Thoracic aorta (tissue), 2 donors: ENCODE measurements at regions not wholly inside any gene's neighbourhood (a gene's known extent, or its start where the extent isn't known, plus 50 kb on each side); places are given as distances from the start of the nearest gene placed in this dataset.

Experiments used
- ATAC-seq: fragments of 150-250 bp; one replicate; pipeline ENCODE4 v1.8.0; 2017; ENCODE audit warnings: low read depth; ENCODE audit not compliant: insufficient number of reproducible peaks, low FRiP score
- DNase-seq: peaks from one replicate; pipeline ENCODE4 v3.0.0-alpha.2; 2020; ENCODE audit warnings: low spot score
- H3K27ac ChIP-seq, 2 donors: fragments of 200-600 bp; sonication (generic); 1 replicate in 1 of 2; 2 replicates in 1 of 2; pipeline ENCODE4 v1.5.1; 2016; ENCODE audit warnings: mild to moderate bottlenecking in 2 of 2, moderate library complexity in 2 of 2
- H3K27me3 ChIP-seq: fragments of 200-600 bp; sonication (generic); replicated peaks from 2 replicates; pipeline ENCODE4 v1.6.0; 2016; ENCODE audit warnings: mild to moderate bottlenecking; ENCODE audit not compliant: insufficient read depth
- H3K36me3 ChIP-seq: fragments of 200-600 bp; sonication (generic); one replicate; pipeline ENCODE4 v1.5.1; 2016
- H3K4me1 ChIP-seq, 2 donors: fragments of 200-600 bp; sonication (generic); 1 replicate in 1 of 2; 2 replicates in 1 of 2; pipeline versions ENCODE4 v1.5.1 to v1.6.0; 2016; ENCODE audit warnings: low read depth in 2 of 2, mild to moderate bottlenecking in 1 of 2; ENCODE audit not compliant: control insufficient read depth in 1 of 2
- H3K4me3 ChIP-seq: fragments of 200-600 bp; sonication (generic); 2 replicates; pipeline ENCODE4 v1.5.1; 2016; ENCODE audit warnings: mild to moderate bottlenecking
- H3K9me3 ChIP-seq: fragments of 200-600 bp; sonication (generic); 2 replicates; pipeline ENCODE4 v1.5.1; 2016
- TF ChIP-seq, protein P1 (sequence below): fragments of 200-600 bp; sonication (generic); IDR thresholded peaks from one replicate; pipeline ENCODE4 v1.5.1; 2019; ENCODE audit warnings: antibody characterized with exemption

DNA sequence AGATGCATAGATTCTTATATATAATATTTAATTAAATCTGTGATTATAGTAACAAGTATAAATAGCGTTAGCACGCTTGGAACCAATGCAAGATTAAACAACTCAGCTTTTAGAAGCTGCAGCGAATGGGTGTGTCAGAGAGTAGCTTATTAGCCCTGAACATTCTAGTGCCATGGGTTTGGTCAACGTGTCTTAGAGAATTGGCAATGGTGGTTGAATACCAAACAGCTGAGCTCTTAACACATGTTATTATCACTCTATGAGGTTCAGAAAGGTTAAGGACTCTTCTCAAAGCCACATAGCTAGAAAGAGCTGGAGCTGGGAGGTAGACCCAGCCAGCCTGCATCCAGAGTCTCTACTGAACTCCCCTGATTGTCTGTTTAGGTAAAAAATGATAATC lies 284.2 kb upstream of the CHD6 start:
- H3K27ac ChIP-seq = no peak overlapping the region
- H3K4me1 ChIP-seq = no peaks in the 10 kb centered on the region
- no peak overlapping the region for H3K4me3 ChIP-seq
- H3K36me3 ChIP-seq = no peaks in the 10 kb centered on the region
- TF ChIP-seq, protein P1, sequence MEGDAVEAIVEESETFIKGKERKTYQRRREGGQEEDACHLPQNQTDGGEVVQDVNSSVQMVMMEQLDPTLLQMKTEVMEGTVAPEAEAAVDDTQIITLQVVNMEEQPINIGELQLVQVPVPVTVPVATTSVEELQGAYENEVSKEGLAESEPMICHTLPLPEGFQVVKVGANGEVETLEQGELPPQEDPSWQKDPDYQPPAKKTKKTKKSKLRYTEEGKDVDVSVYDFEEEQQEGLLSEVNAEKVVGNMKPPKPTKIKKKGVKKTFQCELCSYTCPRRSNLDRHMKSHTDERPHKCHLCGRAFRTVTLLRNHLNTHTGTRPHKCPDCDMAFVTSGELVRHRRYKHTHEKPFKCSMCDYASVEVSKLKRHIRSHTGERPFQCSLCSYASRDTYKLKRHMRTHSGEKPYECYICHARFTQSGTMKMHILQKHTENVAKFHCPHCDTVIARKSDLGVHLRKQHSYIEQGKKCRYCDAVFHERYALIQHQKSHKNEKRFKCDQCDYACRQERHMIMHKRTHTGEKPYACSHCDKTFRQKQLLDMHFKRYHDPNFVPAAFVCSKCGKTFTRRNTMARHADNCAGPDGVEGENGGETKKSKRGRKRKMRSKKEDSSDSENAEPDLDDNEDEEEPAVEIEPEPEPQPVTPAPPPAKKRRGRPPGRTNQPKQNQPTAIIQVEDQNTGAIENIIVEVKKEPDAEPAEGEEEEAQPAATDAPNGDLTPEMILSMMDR = no peak
- H3K9me3 ChIP-seq = no peaks in the 10 kb centered on the region
- H3K27me3 ChIP-seq = no peaks in the 10 kb centered on the region
- DNase-seq (no peak), ATAC-seq (no peak)

DNA sequence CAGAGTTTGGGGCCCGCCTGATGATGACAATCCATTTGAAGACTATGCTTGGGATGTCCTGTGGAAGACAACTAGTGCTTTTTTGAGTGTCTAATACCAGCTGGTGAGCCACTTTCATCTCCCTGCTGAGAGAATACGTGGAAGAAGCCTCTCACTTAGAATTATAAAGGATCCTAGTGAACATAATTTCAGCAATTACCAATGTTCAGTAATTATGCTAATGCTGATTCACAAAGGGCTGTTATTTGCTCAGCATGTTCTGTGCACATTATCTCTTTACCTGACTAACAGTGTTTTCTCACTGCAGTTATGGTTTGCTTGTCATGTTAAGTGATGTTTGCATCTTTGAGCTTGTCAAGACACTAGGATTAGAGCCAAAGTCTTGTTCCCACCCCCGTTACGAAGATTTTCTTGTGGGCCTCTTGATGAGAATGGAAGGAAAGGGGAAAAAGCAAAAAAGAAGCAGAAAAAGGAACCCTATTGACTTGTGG lies 282.1 kb upstream of the CHD6 start:
- no peak overlapping the region for H3K4me3 ChIP-seq
- TF ChIP-seq, protein P1 = no peak
- no peaks in the 10 kb centered on the region for H3K27me3 ChIP-seq
- no peaks in the 10 kb centered on the region for H3K9me3 ChIP-seq
- H3K4me1 ChIP-seq = no peaks in the 10 kb centered on the region
- H3K27ac ChIP-seq = no peak overlapping the region
- no peak for ATAC-seq
- no peak for DNase-seq
- no peaks in the 10 kb centered on the region for H3K36me3 ChIP-seq

DNA sequence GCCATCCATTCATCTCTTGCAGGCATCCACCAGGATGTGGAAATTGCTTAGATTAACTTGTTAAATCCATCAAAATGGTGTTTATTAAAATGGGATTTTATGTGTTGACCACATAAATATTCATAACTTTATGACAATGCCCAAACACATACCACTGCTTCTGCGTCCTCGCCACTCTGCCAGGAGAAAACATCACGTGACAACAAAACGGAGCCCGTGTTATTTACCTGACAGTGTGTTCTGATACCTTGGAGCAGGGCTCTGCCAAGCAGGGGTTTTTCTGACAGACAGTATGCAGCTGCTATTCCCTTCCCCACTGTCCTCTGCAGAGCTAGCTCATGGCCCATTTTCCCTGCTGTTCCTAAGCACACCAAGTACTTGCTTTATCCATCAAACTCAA lies 279.5 kb upstream of the CHD6 start:
- no peaks in the 10 kb centered on the region for H3K9me3 ChIP-seq
- ATAC-seq (no peak), DNase-seq (no peak)
- TF ChIP-seq, protein P1 = no peak
- no peak overlapping the region for H3K4me3 ChIP-seq
- no peak overlapping the region for H3K27ac ChIP-seq
- H3K27me3 ChIP-seq = no peaks in the 10 kb centered on the region
- no peaks in the 10 kb centered on the region for H3K36me3 ChIP-seq
- H3K4me1 ChIP-seq = no peaks in the 10 kb centered on the region

DNA sequence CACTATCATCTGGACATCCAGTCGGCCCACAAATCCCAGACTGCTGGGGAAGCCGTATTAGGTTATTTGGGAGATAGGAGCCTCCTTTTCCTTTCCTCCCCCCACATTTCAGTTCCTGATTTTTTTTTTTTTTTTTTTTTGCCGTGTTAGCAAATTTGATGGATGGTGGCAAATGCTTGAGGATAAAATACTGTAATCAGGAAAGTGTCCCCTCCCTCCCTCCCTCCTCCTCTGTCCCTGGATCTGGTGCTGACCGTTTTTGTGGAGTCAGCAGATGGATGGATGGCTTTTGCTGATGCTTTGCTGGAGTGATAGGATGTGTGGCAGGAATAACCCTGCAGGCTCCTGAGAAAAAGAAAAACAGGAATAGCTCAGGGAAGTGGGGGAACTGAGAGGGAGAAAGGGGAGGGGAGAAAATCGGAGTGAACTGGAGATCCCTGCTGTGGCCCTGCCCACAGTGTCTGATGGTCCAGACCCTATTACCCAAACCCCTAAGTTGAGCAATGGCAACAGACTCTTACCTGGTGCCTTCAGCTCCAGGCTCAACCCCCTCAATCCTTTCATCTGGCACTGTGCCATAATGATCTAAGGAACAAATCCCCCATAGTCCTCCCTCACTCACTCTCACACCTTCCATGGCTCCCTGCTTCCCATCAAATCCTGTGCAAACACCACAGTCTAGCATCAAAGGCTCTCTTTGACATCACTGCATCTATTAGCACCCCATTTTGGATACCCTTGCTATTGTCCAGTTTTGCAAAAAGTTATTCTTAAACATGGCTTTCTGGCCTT lies 277.3 kb upstream of the CHD6 start:
- Histone ChIP-seq H3K27me3 (no peaks in the 10 kb centered on the region), H3K36me3 (no peaks in the 10 kb centered on the region), H3K9me3 (no peaks in the 10 kb centered on the region), H3K27ac (no peak overlapping the region), H3K4me1 (no peaks in the 10 kb centered on the region), H3K4me3 (no peak overlapping the region)
- ATAC-seq (no peak), DNase-seq (no peak)
- TF ChIP-seq, protein P1 = no peak

DNA sequence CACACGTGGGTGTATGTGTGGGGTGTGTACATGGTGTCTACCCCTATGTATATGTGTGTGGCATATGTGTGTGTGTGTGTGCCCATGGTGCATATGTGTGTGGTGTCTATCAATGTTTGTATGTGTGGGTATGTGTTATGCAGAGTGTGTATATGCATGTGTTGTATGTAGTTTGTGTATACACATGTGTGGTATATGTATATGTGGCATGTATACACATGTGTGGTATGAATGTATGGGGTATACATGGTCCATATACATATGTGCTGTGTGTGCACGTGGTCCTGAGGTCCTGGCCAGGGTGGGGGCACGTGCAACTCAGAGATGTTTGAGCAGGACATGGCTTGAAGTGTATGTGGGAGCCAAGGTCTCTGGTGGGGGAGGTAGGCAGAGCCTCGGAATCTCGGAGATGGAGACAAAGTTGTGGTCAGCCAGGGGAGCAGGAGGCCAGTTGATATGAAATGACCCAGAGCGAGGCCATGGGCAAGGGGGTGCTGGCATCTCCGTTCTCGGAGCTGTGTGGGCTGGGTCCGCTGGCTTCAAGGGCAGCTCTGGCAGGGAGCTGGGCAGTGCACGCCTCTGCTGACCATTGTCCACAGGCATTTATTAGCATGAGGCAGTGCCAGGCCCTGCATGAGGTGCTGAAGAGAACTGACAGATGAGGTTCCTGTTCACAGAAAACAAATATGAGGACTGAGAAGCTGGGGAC lies 276.2 kb upstream of the CHD6 start:
- H3K4me3 ChIP-seq = no peak overlapping the region
- no peaks in the 10 kb centered on the region for H3K36me3 ChIP-seq
- H3K27me3 ChIP-seq = no peaks in the 10 kb centered on the region
- DNase-seq (no peak), ATAC-seq (no peak)
- H3K4me1 ChIP-seq = no peaks in the 10 kb centered on the region
- H3K9me3 ChIP-seq = no peaks in the 10 kb centered on the region
- no peak overlapping the region for H3K27ac ChIP-seq
- TF ChIP-seq, protein P1 = no peak
